ENCODE measurements at regions not wholly inside any gene's neighbourhood (a gene's known extent, or its start where the extent isn't known, plus 50 kb on each side); places are given as distances from the start of the nearest gene placed in this dataset.
"Not testable (repeated sequence)": the region's sequence is repeated elsewhere in the genome, so short reads cannot be mapped to it uniquely, and the experiment has no call there.

DNA sequence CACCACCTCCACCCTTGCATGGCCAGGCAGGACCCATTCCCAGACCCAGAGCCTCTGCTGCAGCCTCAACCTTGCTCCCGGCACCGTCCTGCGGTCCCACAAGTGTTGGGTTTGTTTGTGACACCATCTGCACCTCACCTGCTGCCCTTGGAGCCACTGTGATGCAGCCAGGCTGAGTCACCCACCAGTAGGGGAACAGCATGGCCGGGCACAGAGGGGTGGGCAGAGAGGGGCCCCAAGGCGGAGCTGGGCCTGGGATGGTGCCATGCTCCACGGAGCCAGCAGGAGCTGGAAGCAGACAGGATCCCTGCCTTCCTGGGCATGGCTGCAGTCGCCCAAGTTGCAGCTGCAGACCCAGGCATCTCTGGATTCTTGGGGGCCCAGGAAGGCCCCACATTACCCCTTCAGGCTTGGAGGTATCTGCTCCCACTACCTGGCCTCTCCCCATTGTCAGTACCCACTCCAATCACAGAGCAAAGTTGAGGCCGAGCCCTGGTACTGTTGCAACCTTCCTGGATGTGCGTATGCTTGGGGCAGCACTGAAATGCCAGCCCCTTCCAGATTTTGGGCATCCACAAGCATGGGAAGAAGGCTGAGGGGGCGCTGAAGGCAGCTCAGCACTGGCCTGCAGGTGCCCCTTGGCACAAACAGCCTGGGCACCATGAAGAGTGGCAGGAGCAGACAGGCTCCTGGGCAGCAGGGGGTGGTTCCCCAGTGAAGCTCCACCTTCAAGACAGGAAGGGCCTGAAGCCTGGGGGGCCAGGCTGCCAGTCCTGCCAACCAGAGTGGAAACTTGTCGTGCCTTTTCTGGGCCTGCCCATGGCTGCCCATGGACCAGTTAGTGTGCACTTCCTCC lies 172.8 kb downstream of the MATN1 start:
- WGBS (ENCODE audit: missing lambda C conversion rate): 0% methylated on average over 1 of the region's 11 CpGs
- no peak for FAIRE-seq
- Histone ChIP-seq H3K4me2 (no peak overlapping the region), H3K4me1 (no peaks in the 10 kb centered on the region), H3K27ac (no peak overlapping the region), H3K9me3 (no peaks in the 10 kb centered on the region), H3K4me3 (no peak overlapping the region)
- ChIA-PET CTCF (interaction anchor here (1.2 kb wide), 1 partner anchor 170 kb away, joined by 3 read pairs; no protein-coding TSS in a partner anchor), POLR2A (no interaction called here)
- TF ChIP-seq POLR2A (IDR thresholded peaks at IDR 0.05; ENCODE audit: low read length) (no peak), BHLHE40 (IDR thresholded peaks at IDR 0.05; ENCODE audit: low read depth, low read length) (no peak), FOSB (CRISPR knock-in tag; IDR thresholded peaks at IDR 0.05) (no peak), HOXB13 (CRISPR knock-in tag; IDR thresholded peaks at IDR 0.05; ENCODE audit: low read depth) (no peak), ZSCAN20 (CRISPR knock-in tag; IDR thresholded peaks at IDR 0.05) (no peak), HEYL (CRISPR knock-in tag; IDR thresholded peaks at IDR 0.05) (no peak), TP53 (CRISPR knock-in tag; IDR thresholded peaks at IDR 0.05) (no peak), MAZ (IDR thresholded peaks at IDR 0.05; ENCODE audit: borderline replicate concordance, low read depth, low read length) (no peak), MAFK (IDR thresholded peaks at IDR 0.05; ENCODE audit: partially characterized antibody) (no peak), KDM1A (IDR thresholded peaks at IDR 0.05; ENCODE audit: low read depth) (no peak), JUN (IDR thresholded peaks at IDR 0.05) (no peak), NR3C1 (IDR thresholded peaks at IDR 0.05) (no peak), ZFP36 (IDR thresholded peaks at IDR 0.05; ENCODE audit: borderline replicate concordance, partially characterized antibody) (no peak), HOXA7 (CRISPR knock-in tag; IDR thresholded peaks at IDR 0.05) (no peak), POLR2AphosphoS2 (conservative IDR thresholded peaks at IDR 0.05; ENCODE audit: low read length) (no peak)
- TF ChIP-seq, protein P1, sequence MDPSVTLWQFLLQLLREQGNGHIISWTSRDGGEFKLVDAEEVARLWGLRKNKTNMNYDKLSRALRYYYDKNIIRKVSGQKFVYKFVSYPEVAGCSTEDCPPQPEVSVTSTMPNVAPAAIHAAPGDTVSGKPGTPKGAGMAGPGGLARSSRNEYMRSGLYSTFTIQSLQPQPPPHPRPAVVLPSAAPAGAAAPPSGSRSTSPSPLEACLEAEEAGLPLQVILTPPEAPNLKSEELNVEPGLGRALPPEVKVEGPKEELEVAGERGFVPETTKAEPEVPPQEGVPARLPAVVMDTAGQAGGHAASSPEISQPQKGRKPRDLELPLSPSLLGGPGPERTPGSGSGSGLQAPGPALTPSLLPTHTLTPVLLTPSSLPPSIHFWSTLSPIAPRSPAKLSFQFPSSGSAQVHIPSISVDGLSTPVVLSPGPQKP (IDR thresholded peaks at IDR 0.05; ENCODE audit: low read depth, low read length): no peak
- TF ChIP-seq, protein P2, sequence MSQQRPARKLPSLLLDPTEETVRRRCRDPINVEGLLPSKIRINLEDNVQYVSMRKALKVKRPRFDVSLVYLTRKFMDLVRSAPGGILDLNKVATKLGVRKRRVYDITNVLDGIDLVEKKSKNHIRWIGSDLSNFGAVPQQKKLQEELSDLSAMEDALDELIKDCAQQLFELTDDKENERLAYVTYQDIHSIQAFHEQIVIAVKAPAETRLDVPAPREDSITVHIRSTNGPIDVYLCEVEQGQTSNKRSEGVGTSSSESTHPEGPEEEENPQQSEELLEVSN (IDR thresholded peaks at IDR 0.05; ENCODE audit: borderline replicate concordance, low read depth): no peak
- TF ChIP-seq, protein P3, sequence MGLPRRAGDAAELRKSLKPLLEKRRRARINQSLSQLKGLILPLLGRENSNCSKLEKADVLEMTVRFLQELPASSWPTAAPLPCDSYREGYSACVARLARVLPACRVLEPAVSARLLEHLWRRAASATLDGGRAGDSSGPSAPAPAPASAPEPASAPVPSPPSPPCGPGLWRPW (IDR thresholded peaks at IDR 0.05): no peak
- TF ChIP-seq, protein P4, sequence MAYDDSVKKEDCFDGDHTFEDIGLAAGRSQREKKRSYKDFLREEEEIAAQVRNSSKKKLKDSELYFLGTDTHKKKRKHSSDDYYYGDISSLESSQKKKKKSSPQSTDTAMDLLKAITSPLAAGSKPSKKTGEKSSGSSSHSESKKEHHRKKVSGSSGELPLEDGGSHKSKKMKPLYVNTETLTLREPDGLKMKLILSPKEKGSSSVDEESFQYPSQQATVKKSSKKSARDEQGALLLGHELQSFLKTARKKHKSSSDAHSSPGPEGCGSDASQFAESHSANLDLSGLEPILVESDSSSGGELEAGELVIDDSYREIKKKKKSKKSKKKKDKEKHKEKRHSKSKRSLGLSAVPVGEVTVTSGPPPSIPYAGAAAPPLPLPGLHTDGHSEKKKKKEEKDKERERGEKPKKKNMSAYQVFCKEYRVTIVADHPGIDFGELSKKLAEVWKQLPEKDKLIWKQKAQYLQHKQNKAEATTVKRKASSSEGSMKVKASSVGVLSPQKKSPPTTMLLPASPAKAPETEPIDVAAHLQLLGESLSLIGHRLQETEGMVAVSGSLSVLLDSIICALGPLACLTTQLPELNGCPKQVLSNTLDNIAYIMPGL (CRISPR knock-in tag; IDR thresholded peaks at IDR 0.05; ENCODE audit: borderline replicate concordance): no peak
- TF ChIP-seq, protein P5, sequence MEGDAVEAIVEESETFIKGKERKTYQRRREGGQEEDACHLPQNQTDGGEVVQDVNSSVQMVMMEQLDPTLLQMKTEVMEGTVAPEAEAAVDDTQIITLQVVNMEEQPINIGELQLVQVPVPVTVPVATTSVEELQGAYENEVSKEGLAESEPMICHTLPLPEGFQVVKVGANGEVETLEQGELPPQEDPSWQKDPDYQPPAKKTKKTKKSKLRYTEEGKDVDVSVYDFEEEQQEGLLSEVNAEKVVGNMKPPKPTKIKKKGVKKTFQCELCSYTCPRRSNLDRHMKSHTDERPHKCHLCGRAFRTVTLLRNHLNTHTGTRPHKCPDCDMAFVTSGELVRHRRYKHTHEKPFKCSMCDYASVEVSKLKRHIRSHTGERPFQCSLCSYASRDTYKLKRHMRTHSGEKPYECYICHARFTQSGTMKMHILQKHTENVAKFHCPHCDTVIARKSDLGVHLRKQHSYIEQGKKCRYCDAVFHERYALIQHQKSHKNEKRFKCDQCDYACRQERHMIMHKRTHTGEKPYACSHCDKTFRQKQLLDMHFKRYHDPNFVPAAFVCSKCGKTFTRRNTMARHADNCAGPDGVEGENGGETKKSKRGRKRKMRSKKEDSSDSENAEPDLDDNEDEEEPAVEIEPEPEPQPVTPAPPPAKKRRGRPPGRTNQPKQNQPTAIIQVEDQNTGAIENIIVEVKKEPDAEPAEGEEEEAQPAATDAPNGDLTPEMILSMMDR (IDR thresholded peaks at IDR 0.05): no peak
- ATAC-seq: no peak
- DNase-seq (ENCODE audit: low read depth in 1 of 2, low spot score in 1 of 2): no peak

DNA sequence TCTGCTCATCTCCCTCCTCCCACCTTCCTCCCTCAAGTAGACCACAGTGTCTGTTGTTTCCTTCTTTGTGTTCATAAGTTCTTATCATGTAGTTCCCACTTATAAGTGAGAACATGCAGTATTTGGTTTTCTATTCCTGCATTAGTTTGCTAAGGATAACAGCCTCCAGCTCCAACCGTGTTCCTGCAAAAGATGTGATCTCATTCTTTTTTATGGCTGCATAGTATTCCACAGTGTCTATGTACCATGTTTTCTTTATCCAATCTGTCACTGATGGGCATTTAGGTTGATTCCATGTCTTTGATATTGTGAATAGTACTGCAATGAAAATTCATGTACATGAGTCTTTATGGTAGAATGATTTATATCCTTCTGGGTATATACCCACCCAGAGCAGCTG lies 173.5 kb downstream of the MATN1 start:
- WGBS (ENCODE audit: missing lambda C conversion rate): 4% methylated on average over 1 of the region's 1 CpG
- CTCF ChIA-PET; H3K27ac ChIP-seq; H3K9me3 ChIP-seq; FAIRE-seq; H3K4me3 ChIP-seq; H3K4me1 ChIP-seq; H3K4me2 ChIP-seq; DNase-seq (ENCODE audit: low read depth in 1 of 2, low spot score in 1 of 2); POLR2A ChIA-PET; ATAC-seq: not testable (repeated sequence)
